ENCODE measurements at regions not wholly inside any gene's neighbourhood (a gene's known extent, or its start where the extent isn't known, plus 50 kb on each side); places are given as distances from the start of the nearest gene placed in this dataset.
"Not testable (repeated sequence)": the region's sequence is repeated elsewhere in the genome, so short reads cannot be mapped to it uniquely, and the experiment has no call there.

DNA sequence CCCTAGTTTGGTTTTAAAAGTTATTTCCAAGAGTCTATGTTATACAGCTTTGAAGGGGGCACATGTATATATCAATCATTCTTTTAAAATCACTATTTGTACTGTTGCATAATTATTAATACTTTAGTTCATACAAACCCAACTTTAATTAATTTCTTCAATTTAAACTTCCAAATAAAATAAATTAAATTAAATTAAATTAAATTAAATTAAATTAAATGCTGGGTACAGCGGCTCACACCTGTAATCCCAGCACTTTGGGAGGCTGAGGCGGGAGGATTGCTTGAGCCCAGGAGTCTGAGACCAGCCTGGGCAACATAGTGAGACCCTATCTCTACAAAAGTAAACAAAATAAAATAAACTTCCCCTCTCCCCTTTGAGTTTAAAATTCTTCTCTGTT, 98.9 kb upstream of the MYO10 start:
- DNase-seq (ENCODE audit: low read depth, low spot score) = not testable (repeated sequence)

DNA sequence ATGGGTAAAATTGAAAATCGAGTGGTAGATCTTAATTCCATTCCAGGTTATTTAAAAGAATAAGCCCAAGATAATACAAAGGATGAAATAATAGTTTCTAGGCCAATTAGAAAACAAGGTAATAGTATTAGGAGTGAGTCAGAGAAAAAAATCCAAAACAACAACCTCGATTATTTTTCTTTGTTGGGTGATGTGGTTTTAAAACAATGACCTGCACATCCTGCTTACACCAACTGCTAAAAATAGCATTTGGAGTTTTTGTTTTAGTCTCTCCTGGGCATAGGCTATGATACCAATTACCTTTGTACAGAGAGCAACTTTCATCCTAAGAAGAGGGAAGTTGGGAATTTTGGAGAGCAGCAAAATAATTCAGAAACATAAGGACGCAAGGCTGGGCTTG, 101.7 kb upstream of the MYO10 start:
- DNase-seq (ENCODE audit: low read depth, low spot score) = no peak

DNA sequence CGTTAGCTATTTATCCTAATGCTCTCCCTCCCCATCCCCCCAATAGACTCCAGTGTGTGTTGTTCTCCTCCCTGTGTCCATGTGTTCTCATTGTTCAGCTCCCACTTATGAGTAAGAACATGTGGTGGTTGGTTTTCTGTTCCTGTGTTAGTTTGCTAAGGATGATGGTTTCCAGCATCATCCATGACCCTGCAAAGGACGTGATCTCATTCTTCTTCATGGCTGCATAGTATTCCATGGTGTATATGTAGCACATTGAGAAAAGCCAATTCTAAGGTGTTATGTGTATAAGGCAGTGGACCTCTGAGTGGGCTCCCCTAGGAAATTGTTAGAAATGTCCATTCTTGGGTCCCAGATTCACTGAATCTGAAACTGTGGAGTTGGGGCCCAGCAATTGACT, 103.1 kb upstream of the MYO10 start:
- no peak for DNase-seq (ENCODE audit: low read depth, low spot score)

DNA sequence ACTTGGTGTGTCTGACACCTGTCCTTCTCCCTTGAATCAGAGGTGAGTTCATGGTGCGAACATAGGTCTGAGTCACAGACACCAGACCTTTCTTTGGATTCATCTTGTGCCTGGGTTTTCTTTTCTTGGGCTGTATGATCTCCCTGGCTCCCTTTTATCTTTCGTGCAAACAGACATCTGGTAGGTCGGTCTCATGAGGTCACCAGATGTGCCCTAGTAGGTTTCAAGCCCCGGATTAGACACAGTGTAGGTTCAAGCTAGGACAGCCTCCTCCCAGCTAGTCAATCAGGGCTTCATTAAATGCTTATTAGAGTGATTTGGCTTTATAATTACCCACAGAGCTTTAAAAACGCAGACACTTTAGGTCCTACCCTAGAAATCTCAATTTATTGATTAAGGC, 106.0 kb upstream of the MYO10 start:
- no peak for DNase-seq (ENCODE audit: low read depth, low spot score)

DNA sequence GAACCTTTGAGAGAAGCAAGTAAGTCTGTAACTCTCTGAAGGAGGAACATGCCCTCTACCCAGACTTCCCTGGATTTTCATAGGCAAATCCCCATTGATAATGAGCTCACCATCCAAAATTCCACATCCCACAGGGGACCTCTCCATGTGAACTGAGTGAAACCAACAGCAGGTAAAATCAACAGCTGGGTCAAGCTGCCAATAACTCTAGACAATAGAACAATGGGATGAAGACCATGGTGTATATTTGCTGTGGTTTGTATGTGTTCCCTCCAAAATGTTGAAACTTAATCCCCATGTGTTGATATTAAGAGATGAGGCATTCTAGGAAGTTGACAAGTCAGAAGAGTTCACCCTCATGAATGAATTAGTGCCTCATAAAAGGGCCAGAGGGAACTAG, 110.2 kb upstream of the MYO10 start:
- DNase-seq (ENCODE audit: low read depth, low spot score) = no peak

DNA sequence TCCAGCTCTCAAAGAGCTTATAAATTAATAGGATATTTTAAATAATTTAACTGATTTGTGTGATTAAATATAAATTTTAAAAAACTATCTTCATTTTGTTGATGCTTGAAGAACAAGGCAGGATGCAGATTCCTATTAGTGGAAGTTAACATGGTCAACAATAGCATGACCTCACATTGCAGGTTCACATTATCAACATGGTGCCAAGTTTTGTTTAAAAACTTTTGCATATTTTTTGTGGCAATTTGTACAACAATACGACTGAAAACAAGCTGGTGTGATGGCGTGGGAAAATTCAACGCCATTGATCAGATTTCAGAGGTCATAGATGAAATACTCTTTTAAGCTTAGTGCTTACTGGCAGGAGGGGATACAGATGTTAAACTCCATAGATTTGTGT, 114.1 kb upstream of the MYO10 start:
- DNase-seq (ENCODE audit: low read depth, low spot score) = no peak

DNA sequence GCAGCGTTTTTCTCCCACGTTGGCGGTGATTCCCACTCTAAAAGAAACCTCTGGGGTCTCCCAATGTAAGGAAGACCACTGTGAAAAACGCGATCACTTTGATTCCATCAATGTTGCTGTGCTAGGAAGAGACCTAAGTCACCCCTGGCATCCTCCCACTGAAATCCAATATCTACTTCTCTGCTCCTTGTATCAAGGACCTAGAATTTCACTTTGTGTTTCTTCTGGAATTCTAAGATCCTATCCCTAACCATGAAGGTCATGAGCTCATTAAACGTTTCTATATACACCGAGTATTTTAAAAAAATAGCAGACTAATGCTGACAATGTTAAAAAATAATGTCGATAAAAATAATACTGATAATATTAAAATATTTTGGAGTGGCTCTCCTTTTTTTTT, 118.8 kb upstream of the MYO10 start:
- DNase-seq (ENCODE audit: low read depth, low spot score) = no peak

DNA sequence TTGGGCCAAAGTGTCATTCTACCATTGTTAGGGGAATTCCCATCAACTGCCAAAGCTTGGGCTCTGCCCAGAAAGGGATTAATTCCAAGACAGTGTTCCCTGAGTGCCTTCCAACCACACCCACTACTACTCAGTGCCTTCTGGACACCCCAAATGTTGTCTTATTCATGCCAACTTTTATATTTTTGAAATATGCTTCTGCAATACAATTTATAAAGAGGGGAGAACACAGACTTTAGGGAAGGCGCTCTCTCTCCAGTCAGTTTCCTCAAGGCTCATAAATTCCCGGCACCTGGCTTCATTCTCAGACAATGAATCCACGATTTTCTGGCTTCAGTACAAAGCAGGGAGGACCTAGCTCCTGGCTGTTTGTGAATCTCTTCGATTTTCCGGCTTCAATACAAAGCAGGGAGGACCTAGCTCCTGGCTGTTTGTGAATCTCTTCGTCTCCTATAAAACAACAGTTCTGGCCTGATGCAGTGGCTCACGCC, 120.1 kb upstream of the MYO10 start:
- DNase-seq (ENCODE audit: low read depth, low spot score) = no peak

DNA sequence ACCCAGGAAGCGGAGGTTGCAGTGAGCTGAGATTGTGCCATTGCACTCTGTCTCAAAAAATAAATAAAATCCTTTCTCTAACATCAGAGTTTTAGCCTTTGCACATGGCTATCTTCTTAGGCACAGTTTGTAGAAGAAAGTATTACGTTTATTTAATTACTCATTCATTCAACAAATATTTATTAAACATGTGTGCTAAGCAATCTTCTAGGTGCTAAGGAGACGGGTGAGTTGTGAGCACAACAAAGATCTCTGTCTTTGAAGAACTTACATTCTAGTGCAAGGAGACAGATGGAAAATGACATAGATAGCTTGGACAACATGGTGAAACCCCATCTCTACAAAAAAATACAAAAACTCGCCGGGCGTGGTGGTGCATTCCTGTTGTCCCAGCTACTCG, 122.3 kb upstream of the MYO10 start:
- no peak for DNase-seq (ENCODE audit: low read depth, low spot score)

DNA sequence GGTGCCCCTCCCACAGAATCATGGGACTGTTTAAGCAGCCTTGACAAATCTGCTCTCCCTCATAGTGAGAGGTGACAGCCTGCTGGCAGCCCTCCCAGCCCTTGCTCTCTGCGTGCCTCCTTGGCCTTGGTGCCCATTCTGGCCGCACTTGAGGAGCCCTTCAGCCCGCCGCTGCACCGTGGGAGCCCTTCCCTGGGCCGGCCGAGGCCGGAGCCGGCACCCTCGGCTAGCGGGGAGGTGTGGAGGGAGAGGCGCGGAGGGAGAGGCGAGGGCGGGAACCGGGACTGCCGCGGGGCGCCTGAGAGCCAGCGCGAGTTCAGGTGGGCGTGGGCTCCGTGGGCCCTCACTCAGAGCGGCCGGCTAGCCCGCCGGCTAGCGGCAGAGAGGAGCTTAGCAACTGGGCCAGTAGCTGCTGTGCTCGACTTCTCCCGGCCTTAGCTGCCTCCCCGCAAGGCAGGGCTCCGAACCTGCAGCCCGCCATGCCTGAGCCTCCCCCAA, 125.9 kb upstream of the MYO10 start:
- DNase-seq (ENCODE audit: low read depth, low spot score) = no peak

DNA sequence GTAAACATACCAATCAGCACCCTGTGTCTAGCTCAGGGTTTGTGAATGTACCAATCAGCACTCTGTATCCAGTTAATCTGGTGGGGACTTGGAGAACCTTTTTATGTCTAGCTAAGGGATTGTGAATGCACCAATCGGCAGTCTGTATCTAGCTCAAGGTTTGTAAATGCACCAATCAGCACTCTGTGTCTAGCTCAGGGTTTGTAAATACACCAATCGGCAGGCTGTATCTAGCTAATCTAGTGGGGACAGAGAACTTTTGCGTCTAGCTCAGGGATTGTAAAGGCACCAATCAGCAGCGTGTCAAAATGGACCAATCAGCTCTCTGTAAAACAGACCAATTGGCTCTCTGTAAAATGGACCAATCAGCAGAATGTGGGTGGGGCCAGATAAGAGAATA, 126.7 kb upstream of the MYO10 start:
- not testable (repeated sequence) for DNase-seq (ENCODE audit: low read depth, low spot score)

DNA sequence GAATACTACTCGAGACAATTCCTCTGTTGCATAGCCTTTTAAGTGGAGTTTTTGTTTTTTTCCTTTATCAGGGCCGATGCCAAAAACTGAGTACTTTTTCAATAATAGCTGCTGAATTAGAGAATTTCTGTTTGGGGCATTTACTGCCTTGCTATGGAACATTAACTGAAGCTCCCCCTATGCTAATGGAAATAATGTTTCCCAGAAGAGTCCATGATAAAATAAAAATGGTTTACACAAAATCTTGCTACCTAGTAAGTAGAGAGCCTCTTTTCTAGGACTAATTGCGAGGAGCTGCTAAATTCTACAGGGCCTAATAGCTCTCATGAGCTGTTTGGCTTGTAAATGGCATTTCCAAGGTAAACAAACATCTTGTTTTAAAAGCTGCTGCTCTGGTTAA, 128.2 kb upstream of the MYO10 start:
- no peak for DNase-seq (ENCODE audit: low read depth, low spot score)

DNA sequence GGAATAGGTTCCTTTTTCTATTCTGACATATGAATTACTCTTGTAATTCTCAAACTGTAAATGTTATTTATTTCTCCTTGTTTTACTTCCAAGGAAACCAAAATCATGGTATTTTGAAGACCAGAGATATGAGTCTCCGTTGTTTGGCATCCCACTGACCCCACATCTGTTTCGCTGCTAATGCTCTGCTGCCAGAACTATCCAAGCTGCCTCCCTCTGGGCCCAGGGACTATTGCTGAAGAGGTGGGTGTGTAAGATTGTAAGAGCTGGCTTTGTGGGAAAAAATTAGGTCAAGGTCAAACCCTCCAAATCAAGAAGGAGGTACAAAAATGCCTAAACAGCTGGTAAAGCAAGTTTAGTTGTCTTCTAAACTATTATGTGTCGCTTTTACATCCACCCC, 129.4 kb upstream of the MYO10 start:
- DNase-seq (ENCODE audit: low read depth, low spot score) = no peak

DNA sequence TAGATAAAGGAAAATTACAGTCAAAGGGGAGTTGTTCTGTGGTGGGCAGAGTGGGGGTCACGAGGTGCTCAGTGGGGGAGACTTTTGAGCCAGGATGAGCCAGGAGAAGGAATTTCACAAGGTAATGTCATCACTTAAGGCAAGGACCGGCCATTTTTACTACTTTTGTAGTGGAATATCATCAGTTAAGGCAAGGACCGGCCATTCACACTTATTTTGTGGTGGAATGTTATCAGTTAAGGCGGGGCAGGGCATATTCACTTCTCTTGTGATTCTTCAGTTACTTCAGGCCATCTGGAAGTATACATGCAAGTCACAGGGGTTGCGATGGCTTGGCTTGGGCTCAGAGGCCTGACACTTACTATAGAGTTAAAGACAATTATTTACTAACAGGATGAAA, 129.9 kb upstream of the MYO10 start:
- DNase-seq (ENCODE audit: low read depth, low spot score) = not testable (repeated sequence)

DNA sequence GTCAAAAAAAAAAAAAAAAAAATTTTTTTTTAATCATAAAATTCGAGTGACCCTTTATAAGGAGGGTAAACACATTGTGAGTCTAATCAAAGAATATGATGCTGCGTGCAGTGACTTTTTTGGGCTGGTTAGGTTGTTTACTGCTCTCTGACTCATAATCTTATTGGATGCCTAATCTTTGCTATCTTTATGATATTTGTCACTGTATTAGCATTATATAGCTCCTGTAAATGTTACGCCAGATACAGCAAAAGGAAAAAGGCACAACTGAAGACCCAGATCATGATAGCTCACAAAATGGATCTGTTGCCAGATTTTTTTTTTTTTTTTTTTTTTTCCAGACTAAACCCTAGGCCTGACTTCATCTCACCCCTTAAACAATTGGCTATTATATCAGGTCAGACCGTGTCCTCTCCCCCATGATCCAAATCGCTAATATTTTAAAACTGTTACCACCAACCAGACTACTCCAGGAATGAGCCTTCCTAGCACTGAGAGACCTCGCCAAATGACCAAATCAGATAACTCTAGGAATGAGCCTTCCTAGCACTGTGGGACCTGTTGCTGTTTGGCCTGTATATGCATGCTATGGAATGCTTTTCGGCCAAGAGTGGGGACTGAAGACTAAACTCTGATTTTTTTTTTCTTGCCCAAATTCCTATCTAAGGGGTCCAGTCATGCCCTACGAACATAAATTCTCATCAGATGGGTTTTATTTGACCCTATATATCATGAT, 131.7 kb upstream of the MYO10 start:
- no peak for DNase-seq (ENCODE audit: low read depth, low spot score)

DNA sequence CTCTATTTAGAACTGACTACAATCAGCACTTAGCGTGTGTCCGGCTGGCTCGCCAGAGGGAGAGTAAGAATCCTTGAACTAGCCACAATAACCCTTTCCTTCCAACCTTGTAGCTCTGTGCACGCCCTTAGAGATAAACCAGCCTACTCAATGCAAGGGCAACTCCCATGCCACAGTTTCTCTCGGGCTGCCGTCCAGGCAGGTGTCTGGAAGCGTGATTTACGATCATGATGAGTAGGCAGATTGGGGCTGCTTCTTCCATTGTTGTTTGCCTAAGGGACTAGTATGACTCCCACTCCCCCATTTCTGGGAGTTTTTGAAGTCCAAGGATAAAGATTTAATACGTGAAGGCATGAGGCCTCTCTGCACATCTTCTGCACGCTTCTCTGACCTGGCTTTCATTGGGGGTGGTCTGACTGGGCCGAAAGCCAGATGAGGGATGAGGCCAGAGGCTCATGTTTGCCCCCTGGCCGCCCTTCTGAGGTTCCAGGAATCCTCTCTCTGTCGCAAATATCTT, 134.0 kb upstream of the MYO10 start:
- no peak for DNase-seq (ENCODE audit: low read depth, low spot score)

DNA sequence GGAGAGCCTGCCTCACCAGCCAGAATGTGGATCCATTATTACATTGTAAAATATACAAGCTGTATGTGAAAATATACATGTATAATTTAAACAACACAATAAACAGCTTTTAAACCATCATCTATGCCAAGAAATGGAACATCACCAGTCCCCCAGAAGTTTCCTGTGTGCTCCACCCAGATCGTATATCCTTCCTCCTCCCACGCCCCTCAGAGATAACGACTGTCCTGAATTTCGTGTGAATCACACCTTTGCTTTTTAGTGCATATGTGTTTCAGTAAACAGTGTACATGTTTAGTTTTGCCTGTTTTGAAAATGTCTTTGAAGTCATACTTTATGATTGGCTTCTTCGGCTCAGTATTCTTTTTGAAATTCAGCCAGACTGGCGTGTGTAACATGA, 134.6 kb upstream of the MYO10 start:
- DNase-seq (ENCODE audit: low read depth, low spot score) = no peak

DNA sequence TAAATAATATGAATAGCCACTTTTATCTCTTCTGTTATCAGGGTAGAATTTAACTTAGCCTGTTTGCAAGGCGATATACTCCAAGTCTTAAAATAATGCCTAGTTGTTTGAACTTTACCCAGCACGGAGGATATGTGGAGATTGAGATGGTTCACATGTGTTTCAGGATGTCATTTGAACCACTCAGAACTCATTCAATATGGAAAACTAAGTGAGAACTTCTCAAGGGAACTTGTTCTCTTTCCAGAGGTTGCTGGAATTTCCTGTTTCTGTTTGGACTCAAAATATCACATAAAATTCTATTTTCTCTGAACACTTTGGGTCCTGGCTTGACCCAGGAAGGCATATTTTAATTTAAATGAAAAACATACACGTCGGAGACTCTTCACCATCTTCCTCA, 139.1 kb upstream of the MYO10 start:
- DNase-seq (ENCODE audit: low read depth, low spot score) = no peak

DNA sequence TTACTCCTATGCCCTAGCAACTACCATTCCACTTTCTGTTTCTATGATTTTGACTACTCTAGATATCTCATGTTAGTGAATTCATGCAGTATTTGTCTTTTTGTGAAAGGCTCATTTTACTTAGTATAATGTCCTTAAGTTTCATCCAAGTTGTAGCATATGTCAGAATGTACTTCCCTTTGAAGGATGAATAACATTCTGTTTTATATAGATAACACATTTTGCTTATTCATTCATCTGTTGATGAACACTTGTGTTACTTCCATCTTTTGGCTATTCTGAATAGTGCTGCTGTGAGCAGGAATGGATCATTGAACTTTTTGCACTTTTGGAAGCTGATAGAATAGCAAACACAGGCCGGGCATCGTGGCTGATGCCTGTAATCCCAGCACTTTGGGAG, 140.2 kb upstream of the MYO10 start:
- DNase-seq (ENCODE audit: low read depth, low spot score) = no peak

DNA sequence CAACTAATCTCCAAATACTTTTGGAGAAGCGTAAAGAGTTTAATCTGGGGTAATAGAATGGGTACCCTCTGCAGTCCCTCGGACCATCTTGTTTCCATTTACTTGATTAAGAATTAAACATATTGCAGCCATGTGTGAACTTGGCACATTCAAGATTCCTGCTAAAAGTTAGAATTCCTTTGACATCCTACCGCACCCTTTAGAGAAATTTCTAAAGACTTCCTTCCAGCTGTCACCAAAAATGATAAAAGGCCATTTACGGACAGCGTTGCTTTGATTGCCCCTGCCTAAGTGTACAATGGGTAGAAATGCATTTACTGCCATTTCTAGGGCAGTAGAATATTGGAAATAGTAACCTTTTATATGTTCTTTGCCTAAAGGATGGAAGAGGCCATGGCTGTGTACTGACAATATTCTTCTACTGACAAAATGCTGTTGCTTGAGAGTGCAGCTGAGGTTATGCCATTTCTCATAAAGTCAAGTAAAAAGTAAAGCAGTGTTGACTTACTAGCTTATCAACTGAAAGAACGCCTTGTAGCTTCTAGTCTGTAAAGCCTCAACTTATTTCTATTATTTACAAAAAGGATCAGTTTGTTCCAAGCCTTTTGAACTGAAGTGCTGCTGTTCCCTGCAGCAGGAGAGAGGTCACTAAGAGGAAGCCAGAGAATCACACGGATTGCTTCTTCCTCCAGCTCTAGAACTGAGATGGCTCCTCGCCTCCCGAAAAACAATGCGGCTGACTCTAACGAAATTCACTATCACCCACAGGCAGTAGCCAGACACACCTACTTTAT, 139.8 kb upstream of the BASP1 start:
- no peak for DNase-seq (ENCODE audit: low read depth, low spot score)

DNA sequence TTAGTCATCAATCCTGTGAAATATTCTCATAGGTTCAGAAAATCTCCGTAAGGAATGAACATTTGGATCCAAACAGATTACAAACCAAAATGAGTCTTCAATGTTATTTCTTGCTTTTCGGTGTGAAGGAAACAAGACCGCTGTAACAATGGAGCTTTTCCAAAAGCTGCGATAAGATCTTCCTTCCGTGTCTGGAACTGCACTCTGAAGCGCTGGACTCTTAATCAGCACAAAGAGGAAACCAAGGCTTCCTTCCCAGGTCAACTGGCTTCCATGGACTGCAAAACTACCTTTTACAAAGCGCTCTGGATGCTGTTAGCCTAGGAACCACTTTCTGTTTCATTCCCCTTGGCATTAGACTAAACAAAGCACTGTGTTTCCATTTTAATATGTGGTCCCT, 137.9 kb upstream of the BASP1 start:
- DNase-seq (ENCODE audit: low read depth, low spot score) = no peak

DNA sequence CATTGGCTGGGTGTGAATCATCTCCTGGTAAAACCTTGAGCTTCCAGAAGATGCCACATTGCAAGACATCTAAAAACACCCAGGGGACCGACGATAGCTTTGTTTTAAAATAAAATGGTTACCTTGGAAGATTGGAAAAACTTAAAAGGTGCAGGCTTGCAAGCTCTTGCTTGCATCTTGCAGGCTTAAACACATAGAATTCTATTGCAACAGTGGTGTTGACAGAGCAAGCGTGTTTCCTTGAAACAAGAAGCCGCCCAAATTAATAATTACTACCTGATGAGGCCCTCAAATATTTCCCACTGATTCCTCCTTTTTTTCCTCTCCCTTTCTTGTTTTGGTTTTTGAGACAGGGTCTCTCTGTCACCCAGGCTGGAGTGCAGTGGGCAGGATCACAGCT, 137.1 kb upstream of the BASP1 start:
- no peak for DNase-seq (ENCODE audit: low read depth, low spot score)

DNA sequence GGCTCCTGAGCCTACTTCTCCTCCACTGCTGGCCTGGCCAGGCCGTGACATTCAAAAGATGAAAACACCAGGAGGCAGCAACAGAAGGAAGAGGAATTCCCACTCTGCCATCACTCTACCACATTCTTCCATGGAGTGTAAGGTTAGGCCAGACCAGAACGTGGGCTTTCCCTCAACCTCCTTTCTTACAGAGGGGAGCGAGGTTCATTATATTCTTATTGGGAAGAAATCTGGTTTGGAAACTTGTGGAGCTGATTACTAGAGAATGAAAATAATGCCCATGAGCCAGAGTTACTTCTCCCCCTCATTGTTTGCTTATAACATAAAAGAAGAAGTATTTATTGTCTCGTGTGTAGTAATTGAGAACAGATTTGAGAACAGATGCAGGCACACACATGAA, 136.3 kb upstream of the BASP1 start:
- DNase-seq (ENCODE audit: low read depth, low spot score) = no peak
